ENCODE measurements at regions not wholly inside any gene's neighbourhood (a gene's known extent, or its start where the extent isn't known, plus 50 kb on each side); places are given as distances from the start of the nearest gene placed in this dataset.

GRCh38 chr15:36428102-36428845, 151.2 kb upstream of the CDIN1 start (continued):
- TF ChIP-seq ELF4 (CRISPR knock-in tag; IDR thresholded peaks at IDR 0.05) (0 out of 2 replicates have a peak, but pooled peaks have one; percentile 12), U2AF1 (optimal IDR thresholded peaks at IDR 0.05; ENCODE audit: low read depth, low read length) (no peak), ZNF324 (CRISPR knock-in tag; IDR thresholded peaks at IDR 0.05) (no peak), HOXB6 (CRISPR knock-in tag; IDR thresholded peaks at IDR 0.05; ENCODE audit: borderline replicate concordance) (no peak), CHD2 (IDR thresholded peaks at IDR 0.05; ENCODE audit: low read depth, low read length) (no peak), MCM2 (IDR thresholded peaks at IDR 0.05; ENCODE audit: low read depth) (no peak), PATZ1 (CRISPR knock-in tag; IDR thresholded peaks at IDR 0.05; ENCODE audit: borderline replicate concordance) (no peak), SAFB2 (IDR thresholded peaks at IDR 0.05; ENCODE audit: borderline replicate concordance, low read depth, low read length, severe bottlenecking) (no peak), ZFP30 (CRISPR knock-in tag; IDR thresholded peaks at IDR 0.05; ENCODE audit: borderline replicate concordance) (no peak), REST (IDR thresholded peaks at IDR 0.05; ENCODE audit: borderline replicate concordance) (peak; percentile 49), REST (CRISPR knock-in tag; IDR thresholded peaks at IDR 0.05; ENCODE audit: low read depth) (no peak), BCOR (IDR thresholded peaks at IDR 0.05) (0 out of 2 replicates have a peak, but pooled peaks have one; percentile 37), POU5F1 (IDR thresholded peaks at IDR 0.05; ENCODE audit: borderline replicate concordance, low read depth, low read length, partially characterized antibody) (no peak), MXD1 (CRISPR knock-in tag; IDR thresholded peaks at IDR 0.05; ENCODE audit: borderline replicate concordance, poor library complexity, severe bottlenecking) (no peak)
